Stimulated activated memory B cell treated with anti-CD40 and anti-IgM and Interleukin-4, amounts not matched to agents 10 μg/mL and 1 μg/mL and 100 μg/mL, for 72 hours (primary cell): ENCODE measurements at regions not wholly inside any gene's neighbourhood (a gene's known extent, or its start where the extent isn't known, plus 50 kb on each side); places are given as distances from the start of the nearest gene placed in this dataset.

Source experiments
- ATAC-seq: fragments of 150-1000 bp; cut with Tn5 transposase; 2 replicates; pipeline ENCODE4 v1.10.0; 2021
- H3K27ac Mint-ChIP-seq: one replicate; pipeline ENCODE4 v1.8.0; 2022; ENCODE audit warnings: mild to moderate bottlenecking, mixed read lengths
- H3K27me3 Mint-ChIP-seq: one replicate; pipeline ENCODE4 v1.8.0; 2022; ENCODE audit warnings: mixed read lengths
- H3K36me3 Mint-ChIP-seq: one replicate; pipeline ENCODE4 v1.8.0; 2022; ENCODE audit warnings: mixed read lengths
- H3K4me1 Mint-ChIP-seq: one replicate; pipeline ENCODE4 v1.8.0; 2022; ENCODE audit warnings: mixed read lengths
- H3K4me3 Mint-ChIP-seq: one replicate; pipeline ENCODE4 v1.8.0; 2022; ENCODE audit warnings: mild to moderate bottlenecking, moderate library complexity, mixed read lengths
- H3K9me3 Mint-ChIP-seq: one replicate; pipeline ENCODE4 v1.8.0; 2022; ENCODE audit warnings: mixed read lengths

- H3K36me3 Mint-ChIP-seq, result no peaks in the 10 kb centered on the region
- peaks cover 2% of the 10 kb centered on the region for H3K9me3 Mint-ChIP-seq
- ATAC-seq, result no peak
- no peak overlapping the region for H3K4me3 Mint-ChIP-seq
- no peaks in the 10 kb centered on the region for H3K27me3 Mint-ChIP-seq
- no peaks in the 10 kb centered on the region for H3K4me1 Mint-ChIP-seq
- H3K27ac Mint-ChIP-seq, result no peak overlapping the region
Observed at GRCh38 chr6:56005426-56005825, 130.0 kb upstream of the BMP5 start.

DNA sequence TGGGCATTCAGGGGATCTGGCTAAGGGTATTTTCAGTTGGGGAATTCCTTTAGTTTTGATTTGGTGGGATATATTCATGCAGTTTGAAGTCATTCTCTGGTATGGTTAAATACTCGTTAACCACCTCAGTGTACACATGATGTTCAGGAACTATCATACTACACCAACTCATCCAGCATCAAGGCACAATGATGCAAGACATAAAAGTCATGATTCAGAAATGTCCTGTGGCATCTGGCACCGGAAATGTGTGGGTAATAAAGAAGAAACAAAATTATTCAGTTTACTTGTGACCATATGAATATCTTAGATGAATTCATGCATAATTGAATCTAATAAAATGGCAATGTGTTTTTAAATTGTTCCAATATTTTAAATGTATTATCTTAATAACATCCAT lies 129.0 kb upstream of the BMP5 start:
- H3K27ac Mint-ChIP-seq, result no peak overlapping the region
- no peak for ATAC-seq
- H3K4me1 Mint-ChIP-seq, result no peaks in the 10 kb centered on the region
- H3K36me3 Mint-ChIP-seq, result no peaks in the 10 kb centered on the region
- H3K27me3 Mint-ChIP-seq, result no peaks in the 10 kb centered on the region
- no peak overlapping the region for H3K4me3 Mint-ChIP-seq
- peaks cover 2% of the 10 kb centered on the region for H3K9me3 Mint-ChIP-seq

DNA sequence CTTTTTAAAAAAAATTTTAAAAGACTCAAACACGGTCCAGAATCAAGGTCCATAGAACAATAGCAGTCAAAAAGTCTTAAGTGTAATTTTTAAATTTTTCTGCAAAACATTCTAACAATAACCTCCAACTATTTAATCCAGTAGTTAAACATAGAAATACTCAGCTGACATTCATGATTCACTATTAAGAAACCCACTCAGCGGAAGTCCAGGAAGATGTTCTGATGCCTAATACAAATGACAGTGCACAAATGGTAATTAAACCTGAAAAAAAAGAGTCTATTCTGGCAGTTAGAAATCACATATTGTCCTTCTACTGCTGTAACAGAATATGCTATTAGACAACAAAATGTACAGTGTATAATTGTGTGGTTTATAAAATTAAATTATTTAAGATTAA lies 128.2 kb upstream of the BMP5 start:
- Mint-ChIP-seq H3K27ac (no peak overlapping the region), H3K36me3 (no peaks in the 10 kb centered on the region), H3K4me1 (no peaks in the 10 kb centered on the region), H3K4me3 (no peak overlapping the region), H3K27me3 (no peaks in the 10 kb centered on the region), H3K9me3 (no peaks in the 10 kb centered on the region)
- no peak for ATAC-seq

DNA sequence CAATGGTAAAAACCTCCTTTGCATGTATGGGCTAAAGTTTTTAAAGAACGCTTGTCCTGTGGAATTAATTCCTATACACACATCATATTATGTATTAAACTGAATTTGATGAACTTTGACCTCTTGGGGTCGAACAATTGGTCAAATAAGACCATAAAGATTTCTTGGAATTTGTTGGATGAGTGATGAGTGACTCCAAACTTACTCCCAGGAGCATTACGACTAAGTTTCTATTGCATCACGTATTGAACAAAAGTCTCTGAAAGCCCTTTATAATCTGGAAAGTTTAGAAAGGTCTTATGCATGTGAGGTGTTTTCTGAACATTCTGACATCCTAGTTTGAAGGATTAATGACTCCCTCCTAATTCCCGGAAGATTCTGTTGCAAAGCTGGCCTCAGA lies 126.9 kb upstream of the BMP5 start:
- H3K4me1 Mint-ChIP-seq, result no peaks in the 10 kb centered on the region
- no peaks in the 10 kb centered on the region for H3K27me3 Mint-ChIP-seq
- no peak overlapping the region for H3K4me3 Mint-ChIP-seq
- no peaks in the 10 kb centered on the region for H3K9me3 Mint-ChIP-seq
- H3K27ac Mint-ChIP-seq, result no peak overlapping the region
- ATAC-seq, result no peak
- H3K36me3 Mint-ChIP-seq, result no peaks in the 10 kb centered on the region

- Mint-ChIP-seq H3K27ac (no peak overlapping the region), H3K36me3 (no peaks in the 10 kb centered on the region), H3K9me3 (peaks cover 4% of the 10 kb centered on the region)
Observed at GRCh38 chr6:55998576-55998975, 123.2 kb upstream of the BMP5 start.

GRCh38 chr6:55997223-55997874 lies 122.0 kb upstream of the BMP5 start:
- no peak for ATAC-seq
- peaks cover 4% of the 10 kb centered on the region for H3K9me3 Mint-ChIP-seq
- H3K36me3 Mint-ChIP-seq, result no peaks in the 10 kb centered on the region
- H3K4me3 Mint-ChIP-seq, result no peak overlapping the region
- no peaks in the 10 kb centered on the region for H3K4me1 Mint-ChIP-seq
- H3K27me3 Mint-ChIP-seq, result no peaks in the 10 kb centered on the region
- no peak overlapping the region for H3K27ac Mint-ChIP-seq

More at GRCh38 chr6:55998576-55998975, 123.2 kb upstream of the BMP5 start:
- Mint-ChIP-seq H3K27me3 (no peaks in the 10 kb centered on the region), H3K4me1 (no peaks in the 10 kb centered on the region), H3K4me3 (no peak overlapping the region)
- ATAC-seq, result no peak

DNA sequence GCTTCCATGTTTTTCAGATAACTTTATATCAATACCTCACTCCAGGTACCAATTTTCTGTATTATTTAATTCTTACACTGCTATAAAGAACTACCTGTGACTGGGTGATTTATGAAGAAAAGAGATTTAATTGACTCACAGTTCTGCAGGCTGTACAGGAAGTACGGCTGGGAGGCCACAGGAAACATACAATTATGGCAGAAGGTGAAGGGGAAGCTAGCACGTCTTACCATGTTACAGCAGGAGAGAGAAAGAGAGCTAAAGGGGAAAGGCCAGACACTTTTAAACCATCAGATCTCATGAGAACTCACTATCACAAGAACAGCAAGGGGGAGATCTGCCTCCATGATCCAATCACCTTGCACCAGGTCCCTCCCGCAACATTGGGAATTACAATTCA lies 119.1 kb upstream of the BMP5 start:
- H3K4me3 Mint-ChIP-seq, result no peak overlapping the region
- no peak overlapping the region for H3K27ac Mint-ChIP-seq
- ATAC-seq, result no peak
- H3K36me3 Mint-ChIP-seq, result no peaks in the 10 kb centered on the region
- H3K27me3 Mint-ChIP-seq, result no peaks in the 10 kb centered on the region
- H3K9me3 Mint-ChIP-seq, result peaks cover 4% of the 10 kb centered on the region
- H3K4me1 Mint-ChIP-seq, result no peaks in the 10 kb centered on the region

- H3K4me3 Mint-ChIP-seq, result no peak overlapping the region
- H3K36me3 Mint-ChIP-seq, result no peaks in the 10 kb centered on the region
- H3K27ac Mint-ChIP-seq, result no peak overlapping the region
- peaks cover 6% of the 10 kb centered on the region for H3K9me3 Mint-ChIP-seq
- no peak for ATAC-seq
- no peaks in the 10 kb centered on the region for H3K27me3 Mint-ChIP-seq
- H3K4me1 Mint-ChIP-seq, result no peaks in the 10 kb centered on the region
Observed at GRCh38 chr6:55993418-55993817, 118.0 kb upstream of the BMP5 start.

DNA sequence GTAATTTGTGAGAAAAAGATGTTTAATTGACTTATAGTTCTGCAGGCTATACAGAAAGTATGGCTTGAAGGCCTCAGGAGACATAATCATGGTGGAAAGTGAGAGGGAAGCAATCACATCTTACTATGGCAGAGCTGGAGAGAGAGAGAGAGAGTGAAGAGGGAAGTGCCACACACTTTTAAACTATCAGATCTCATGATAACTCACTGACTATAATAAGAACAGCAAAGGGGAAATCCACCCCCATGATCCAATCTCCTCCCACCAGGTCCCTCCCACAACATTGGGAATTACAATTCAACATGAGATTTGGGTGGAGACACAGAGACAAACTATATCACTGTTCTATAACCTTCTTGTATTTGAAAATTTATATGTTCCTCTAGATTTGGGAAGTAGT lies 117.2 kb upstream of the BMP5 start:
- H3K9me3 Mint-ChIP-seq, result peaks cover 7% of the 10 kb centered on the region
- H3K27ac Mint-ChIP-seq, result no peak overlapping the region
- H3K4me3 Mint-ChIP-seq, result no peak overlapping the region
- no peaks in the 10 kb centered on the region for H3K27me3 Mint-ChIP-seq
- ATAC-seq, result no peak
- no peaks in the 10 kb centered on the region for H3K4me1 Mint-ChIP-seq
- H3K36me3 Mint-ChIP-seq, result no peaks in the 10 kb centered on the region

DNA sequence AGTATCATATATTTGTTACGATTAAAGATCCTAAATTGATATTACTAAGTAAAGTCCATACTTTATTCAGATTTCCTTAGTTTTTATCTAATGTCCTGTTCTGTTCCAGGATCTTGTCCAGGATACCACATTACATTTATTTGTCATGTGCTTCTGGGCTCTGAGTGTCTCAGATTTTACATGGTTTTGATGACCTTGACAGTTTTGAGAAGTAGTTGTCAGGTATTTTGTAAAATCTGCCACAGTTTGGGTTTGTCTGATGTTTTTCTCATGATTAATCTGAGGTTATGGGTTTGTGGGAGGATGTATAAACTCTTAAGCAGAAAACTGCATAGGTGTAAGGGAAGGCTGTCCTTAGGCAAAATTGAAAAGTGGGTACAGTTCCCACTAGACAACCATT lies 109.9 kb upstream of the BMP5 start:
- Mint-ChIP-seq H3K27ac (no peak overlapping the region), H3K27me3 (no peaks in the 10 kb centered on the region), H3K4me3 (no peak overlapping the region), H3K36me3 (no peaks in the 10 kb centered on the region), H3K9me3 (peaks cover 19% of the 10 kb centered on the region), H3K4me1 (no peaks in the 10 kb centered on the region)
- no peak for ATAC-seq

GRCh38 chr6:55983861-55984260 lies 108.5 kb upstream of the BMP5 start:
- Mint-ChIP-seq H3K9me3 (peaks cover 19% of the 10 kb centered on the region), H3K4me3 (no peak overlapping the region), H3K36me3 (no peaks in the 10 kb centered on the region), H3K27me3 (no peaks in the 10 kb centered on the region), H3K4me1 (no peaks in the 10 kb centered on the region), H3K27ac (no peak overlapping the region)
- ATAC-seq, result no peak

DNA sequence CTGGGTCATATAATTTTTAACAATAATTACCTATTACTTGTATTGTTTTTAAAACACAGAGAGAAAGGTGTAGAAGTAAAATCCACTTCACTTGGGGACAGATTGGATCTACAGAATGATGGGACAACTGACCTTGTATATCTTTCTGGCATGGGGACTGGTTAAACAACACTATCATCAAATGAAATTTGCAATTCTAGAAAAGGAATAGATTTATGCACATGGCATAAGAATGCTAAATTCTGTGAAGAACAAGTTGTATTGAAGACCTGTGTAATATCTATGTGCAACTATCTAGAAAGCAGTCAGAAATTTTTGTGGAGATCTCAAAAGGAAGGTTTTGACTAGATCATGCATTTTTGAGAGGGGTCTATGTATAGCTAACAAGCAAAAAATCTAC lies 106.3 kb upstream of the BMP5 start:
- Mint-ChIP-seq H3K27ac (no peak overlapping the region), H3K36me3 (no peaks in the 10 kb centered on the region), H3K4me3 (no peak overlapping the region), H3K9me3 (peaks cover 15% of the 10 kb centered on the region), H3K27me3 (no peaks in the 10 kb centered on the region), H3K4me1 (no peaks in the 10 kb centered on the region)
- no peak for ATAC-seq

DNA sequence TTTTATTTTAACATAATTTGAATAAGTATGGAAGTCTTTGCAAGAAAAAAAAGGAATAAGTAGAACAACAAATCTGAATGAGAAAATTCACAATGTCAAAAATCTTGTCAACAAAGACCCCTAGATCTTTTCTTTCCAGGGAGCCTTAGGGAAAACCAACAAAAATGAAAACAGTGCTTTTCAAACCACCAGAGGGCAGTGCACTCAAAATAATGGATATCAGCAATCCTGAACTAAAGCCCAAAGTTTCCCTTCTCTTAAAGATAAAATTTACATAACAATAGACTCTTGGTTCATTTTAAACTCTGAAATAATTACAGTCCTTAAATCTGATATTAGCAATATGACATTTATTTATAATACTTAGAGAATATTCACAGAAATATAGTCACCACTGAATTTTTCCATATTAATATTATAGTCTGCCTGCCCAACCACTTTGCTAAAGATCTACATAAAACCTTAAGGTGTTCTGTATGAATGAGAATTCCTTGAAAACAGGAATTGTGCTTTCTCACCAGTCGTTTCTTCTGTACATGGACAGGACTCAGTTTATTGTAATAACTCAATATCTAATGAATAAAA lies 105.3 kb upstream of the BMP5 start:
- Mint-ChIP-seq H3K4me1 (no peaks in the 10 kb centered on the region), H3K36me3 (no peaks in the 10 kb centered on the region), H3K27me3 (no peaks in the 10 kb centered on the region), H3K4me3 (no peak overlapping the region), H3K9me3 (peaks cover 13% of the 10 kb centered on the region), H3K27ac (no peak overlapping the region)
- no peak for ATAC-seq

DNA sequence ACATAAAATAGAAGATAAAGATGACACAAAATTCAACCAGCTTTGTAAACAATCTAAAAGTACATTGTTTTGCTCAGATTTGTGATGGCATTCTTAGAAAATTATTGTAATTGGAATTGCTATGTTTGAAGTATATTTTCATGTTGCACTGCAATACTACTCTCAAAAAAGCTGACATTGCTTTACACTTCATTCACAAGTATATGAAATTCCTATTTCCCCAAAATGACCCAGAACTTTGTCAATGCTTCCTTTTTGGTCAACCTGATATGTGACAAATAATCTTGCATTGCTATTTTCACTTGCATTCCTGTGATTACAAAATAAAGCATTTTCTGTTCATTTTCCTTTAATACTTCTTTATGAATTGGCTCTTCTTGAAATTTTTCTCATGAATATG lies 104.1 kb upstream of the BMP5 start:
- H3K4me1 Mint-ChIP-seq, result no peaks in the 10 kb centered on the region
- no peak overlapping the region for H3K4me3 Mint-ChIP-seq
- H3K27ac Mint-ChIP-seq, result no peak overlapping the region
- peaks cover 9% of the 10 kb centered on the region for H3K9me3 Mint-ChIP-seq
- no peaks in the 10 kb centered on the region for H3K27me3 Mint-ChIP-seq
- no peaks in the 10 kb centered on the region for H3K36me3 Mint-ChIP-seq
- no peak for ATAC-seq

GRCh38 chr6:55977959-55978665 lies 102.7 kb upstream of the BMP5 start:
- Mint-ChIP-seq H3K9me3 (peaks cover 2% of the 10 kb centered on the region), H3K4me1 (no peaks in the 10 kb centered on the region), H3K4me3 (no peak overlapping the region), H3K27me3 (no peaks in the 10 kb centered on the region), H3K27ac (no peak overlapping the region), H3K36me3 (no peaks in the 10 kb centered on the region)
- no peak for ATAC-seq

GRCh38 chr6:55974688-55975087 lies 99.3 kb upstream of the BMP5 start:
- Mint-ChIP-seq H3K27me3 (no peaks in the 10 kb centered on the region), H3K4me1 (no peaks in the 10 kb centered on the region), H3K27ac (no peak overlapping the region), H3K4me3 (no peak overlapping the region), H3K36me3 (no peaks in the 10 kb centered on the region), H3K9me3 (peaks cover 3% of the 10 kb centered on the region)
- ATAC-seq, result no peak
